Stimulated activated CD4-positive, alpha-beta T cell treated with anti-CD3 and anti-CD28 coated beads, Interleukin-1b, Interleukin-23, amount 100 ng/mL, for 4 hours (primary cell): ENCODE measurements at regions not wholly inside any gene's neighbourhood (a gene's known extent, or its start where the extent isn't known, plus 50 kb on each side); places are given as distances from the start of the nearest gene placed in this dataset.

Experiments used
- DNase-seq, 2 donors: peaks; one replicate each; pipeline ENCODE4 v3.0.0-alpha.2; 2020; ENCODE audit warnings: low read depth in 2 of 2

DNA sequence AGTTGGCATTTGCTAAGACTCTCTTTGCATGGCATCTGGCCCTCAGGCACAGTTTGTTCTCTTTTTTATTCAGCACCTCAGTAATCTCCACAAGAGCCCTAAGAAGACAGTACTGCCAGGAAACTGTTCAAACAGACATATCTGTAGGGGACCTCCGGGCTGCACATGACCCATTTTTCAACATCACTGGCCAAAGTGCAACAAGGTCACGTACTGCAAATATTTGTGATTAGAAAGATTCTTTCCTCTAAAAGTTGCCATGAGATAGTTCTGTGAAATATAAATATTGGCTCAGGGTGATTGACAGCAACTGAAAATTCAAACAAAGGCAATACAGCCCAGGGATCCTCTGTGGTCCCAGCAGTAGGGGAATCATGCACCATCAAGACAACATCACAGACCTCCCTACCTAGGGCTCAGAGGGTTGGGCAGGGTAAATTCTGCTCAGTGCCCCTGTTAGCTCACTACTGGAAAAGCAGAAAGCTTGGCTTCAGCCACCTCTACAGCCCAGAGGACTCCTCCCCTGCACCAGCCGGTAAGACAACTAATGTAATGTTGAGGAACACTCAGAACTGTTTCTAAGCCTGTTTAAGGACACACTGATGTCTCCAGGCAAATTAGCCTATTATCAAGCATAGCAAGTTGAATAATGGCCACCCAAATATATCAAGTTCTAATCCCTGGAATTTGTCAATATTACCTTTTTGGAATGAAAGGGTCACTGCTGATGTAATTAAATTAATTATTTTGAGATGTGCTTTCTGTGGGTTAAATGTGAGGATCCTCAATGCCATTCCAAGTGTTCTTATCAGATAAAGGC is 117.4 kb upstream of the LPP start:
- no peak for DNase-seq

- no peak for DNase-seq
Observed at GRCh38 chr3:188037195-188037718, 116.7 kb upstream of the LPP start.

DNA sequence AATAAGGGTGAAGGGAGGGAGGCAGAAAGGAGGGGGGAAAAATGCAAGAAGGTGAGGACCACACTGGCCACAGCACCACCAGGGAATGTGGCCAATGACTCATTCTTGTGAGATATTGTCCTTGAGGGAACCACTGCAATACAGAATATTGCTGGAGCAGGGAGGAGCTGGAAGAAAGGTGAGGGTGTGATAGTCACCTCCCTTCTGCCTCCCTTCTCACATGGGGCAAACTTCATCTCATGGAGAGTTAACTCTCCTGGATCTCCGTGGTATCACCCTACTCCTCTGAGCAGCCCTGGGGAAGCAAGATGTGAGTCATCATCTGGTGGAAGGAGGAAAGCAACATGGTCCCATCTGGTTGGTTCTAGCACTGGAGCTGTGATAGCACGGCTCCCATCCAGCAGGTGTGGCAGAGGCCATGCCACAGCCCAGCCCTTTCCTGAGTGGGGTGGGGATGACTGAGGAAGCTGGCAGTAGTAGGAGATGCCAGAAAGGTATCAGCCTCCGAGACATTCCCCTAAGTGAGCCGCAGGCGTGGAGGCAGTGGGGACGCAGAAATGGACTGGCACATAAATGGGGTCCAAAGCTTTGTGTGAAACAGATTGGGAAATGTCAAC is 115.9 kb upstream of the LPP start:
- no peak for DNase-seq

DNA sequence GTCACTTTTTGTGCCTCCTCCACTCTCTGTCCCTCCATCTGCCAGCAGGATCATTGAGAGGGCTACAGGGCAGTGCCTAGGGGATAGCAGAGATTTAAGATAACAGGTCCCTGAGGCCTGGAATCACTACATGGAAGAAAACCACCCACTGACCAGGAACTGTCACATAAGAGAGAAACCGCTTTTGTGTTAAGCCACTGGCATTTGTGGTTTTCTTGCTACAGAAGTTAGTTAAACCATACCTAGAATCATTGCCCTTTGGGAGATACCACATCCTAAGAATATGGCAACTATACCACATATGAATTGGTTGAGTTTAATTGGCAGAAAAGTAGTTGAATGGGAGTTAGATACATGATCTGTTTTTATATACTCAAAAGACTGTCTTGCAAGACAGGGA is 112.8 kb upstream of the LPP start:
- DNase-seq = no peak

DNA sequence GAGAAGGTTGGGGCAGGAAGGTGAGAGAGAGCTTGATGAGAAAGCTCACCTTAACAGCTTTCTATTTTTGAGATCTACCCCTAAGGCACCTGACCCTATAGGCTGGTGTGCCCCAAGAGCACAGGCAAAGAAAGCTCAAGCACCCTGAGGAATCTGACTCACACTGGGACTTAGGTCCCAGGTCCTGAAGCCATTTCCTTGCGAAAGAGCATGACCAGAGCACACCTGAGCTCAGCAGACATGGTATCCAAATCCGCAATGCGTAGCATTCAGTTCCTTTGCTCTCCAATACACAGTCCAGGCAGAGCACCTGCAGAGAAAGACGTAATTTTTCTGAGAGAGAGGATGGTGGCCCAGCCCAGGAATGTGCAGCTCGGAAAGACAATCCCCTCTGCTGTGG is 112.1 kb upstream of the LPP start:
- no peak for DNase-seq

DNA sequence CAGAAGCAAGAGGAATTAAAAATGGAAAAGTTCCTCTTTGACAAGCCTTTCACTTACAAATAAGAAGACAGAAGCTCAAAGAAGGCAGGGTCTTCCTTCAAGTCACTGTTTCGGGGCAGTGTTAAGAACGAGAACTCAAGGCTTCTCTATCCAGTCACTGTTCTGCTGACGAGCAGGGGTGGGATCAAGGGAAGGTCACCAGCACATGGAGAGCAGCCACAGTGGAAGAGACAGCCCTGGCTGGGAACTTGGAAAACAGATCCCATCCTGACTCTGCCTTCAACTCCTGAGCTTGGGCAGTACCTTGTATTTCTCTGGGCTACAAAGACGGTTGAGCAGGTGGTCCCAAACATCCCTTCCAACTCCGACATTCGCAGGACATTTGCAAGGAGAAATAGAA is 111.5 kb upstream of the LPP start:
- no peak for DNase-seq

- no peak for DNase-seq
Observed at GRCh38 chr3:188043891-188044290, 110.1 kb upstream of the LPP start.

- DNase-seq = no peak
Observed at GRCh38 chr3:188046561-188047211, 107.3 kb upstream of the LPP start.

- no peak for DNase-seq
Observed at GRCh38 chr3:188047536-188047935, 106.4 kb upstream of the LPP start.

DNA sequence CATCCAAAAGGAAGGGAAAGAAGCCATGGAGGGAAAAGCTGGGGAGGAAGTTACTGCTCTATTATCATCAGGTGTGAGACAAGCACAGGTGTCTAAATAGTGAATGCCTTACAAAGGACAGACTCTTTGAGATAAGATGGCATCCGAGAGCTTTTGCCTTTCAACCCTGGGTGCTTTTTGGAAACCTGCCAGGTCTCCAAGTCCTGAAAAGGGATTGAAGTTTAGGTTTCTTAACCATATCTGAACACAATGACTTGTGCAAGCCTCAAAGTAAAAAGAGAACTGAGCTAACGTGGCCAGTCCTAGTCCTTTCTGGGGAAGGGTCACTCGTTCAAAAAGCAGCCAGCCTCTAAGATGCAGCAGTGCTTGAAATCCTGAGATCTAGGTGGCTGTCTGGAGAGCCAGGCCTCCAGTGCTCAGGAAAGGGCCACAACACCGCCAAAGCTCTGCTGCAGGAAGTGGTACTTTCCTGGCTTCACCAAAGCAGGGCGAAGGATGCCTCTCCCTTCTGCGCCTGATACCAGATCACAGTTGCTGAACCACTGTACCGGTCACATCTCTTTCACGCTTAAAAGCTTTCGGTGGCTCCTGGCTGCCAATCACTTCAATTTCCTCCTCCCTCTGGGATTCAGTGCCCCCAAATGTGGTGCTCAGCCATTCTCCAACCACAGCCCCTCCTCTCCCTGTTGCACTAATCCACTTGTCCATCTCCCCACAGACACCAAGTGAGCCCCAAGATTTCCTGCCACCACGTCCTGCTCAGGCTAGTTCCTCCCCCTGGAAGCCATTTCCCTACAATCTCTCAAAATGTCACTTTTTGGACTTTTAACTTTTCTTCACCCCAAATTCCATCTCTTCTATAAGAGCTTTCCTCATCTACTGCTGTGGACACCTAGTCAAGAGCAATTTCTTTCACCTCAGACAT is 104.1 kb upstream of the LPP start:
- no peak for DNase-seq

DNA sequence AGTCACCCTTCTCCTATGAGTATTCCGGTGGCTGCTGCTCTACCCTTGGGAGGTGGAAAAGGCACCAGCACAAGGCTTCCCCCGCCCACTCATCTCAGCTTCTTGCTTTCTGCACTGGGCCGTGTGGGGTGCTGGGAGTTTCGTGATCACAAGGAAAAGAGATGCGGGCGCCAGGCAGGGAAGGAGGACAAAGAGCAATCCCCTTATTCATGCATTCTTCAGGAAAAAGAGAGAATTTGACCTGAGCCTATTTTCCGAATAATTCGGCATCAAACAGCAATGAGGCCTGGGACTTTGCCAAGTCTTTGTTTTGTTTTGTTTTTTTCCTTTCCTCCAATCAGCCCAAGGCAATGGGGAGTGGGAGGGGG is 102.2 kb upstream of the LPP start:
- no peak for DNase-seq

- no peak for DNase-seq
Observed at GRCh38 chr3:188052169-188053035, 101.6 kb upstream of the LPP start.

GRCh38 chr3:188053036-188053340 is 101.0 kb upstream of the LPP start:
- DNase-seq = no peak

DNA sequence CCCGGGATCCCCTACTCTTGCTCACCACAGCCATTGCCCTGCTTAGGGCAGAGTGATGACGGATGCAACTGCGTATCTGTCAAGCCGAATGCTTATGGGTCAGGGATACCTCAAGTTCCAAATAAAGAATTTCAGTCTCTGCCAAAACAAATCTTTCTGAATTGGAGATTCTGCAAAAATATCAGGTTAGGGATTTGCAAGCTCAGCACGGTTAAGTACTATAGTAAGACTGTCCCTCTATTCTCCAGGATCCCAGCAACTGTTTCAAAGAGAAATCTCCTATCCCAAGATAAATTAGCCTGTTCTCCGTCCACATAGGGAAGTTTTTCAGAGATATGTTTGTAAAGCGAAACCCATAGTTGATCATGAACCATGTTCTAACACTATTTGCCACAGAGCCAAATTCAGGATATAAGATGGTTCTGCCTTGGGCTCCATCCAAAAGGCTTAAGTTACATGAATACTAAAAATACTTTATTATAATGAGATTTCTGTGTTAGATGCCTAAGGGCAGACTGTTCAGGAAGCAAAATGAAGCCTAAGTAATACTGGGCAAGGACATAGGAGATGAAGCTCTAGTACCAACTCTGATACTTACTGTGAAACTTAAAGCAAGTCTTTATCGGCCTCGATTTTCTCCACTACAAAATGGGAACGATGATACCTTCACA is 100.1 kb upstream of the LPP start:
- no peak for DNase-seq

DNA sequence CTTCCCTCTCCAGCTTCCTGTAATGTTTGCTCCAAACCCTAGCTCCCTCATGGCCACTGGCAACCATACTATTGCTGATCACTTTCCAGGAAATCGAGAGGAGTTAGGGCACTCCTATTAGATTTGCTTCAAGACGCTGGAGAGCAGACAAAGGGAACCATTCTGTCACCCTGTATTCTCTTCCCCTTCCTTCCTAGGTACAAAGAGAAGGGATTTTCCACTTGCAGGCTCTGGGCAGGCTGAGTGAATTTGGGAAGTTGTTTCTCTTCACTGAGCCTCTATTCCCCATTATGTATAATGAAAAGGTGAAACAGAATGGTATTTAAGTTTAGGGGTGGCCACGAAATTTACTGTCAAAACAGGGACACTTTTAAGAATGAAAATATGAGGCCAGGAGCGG is 99.4 kb upstream of the LPP start:
- no peak for DNase-seq

GRCh38 chr3:188055388-188055787 is 98.6 kb upstream of the LPP start:
- DNase-seq = no peak

DNA sequence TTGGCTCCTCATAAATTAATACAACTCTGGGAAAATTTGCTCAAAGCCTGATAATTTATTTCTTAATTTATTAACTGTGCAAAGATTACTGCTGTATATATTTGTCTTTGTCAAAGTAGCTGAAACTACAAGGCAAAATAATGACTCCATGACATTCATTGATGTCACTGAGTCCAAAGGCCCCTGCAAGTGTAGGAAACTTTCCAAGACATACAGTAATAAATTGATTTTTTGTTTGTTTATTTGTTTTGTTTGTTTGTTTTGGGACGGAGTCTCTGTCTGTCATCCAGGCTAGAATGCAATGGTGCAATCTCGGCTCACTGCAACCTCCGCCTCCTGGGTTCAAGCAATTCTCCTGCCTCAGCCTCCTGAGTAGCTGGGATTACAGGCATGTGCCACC is 96.8 kb upstream of the LPP start:
- no peak for DNase-seq

- DNase-seq = no peak
Observed at GRCh38 chr3:188058569-188059184, 95.3 kb upstream of the LPP start.

- DNase-seq = no peak
Observed at GRCh38 chr3:188059351-188059750, 94.6 kb upstream of the LPP start.

DNA sequence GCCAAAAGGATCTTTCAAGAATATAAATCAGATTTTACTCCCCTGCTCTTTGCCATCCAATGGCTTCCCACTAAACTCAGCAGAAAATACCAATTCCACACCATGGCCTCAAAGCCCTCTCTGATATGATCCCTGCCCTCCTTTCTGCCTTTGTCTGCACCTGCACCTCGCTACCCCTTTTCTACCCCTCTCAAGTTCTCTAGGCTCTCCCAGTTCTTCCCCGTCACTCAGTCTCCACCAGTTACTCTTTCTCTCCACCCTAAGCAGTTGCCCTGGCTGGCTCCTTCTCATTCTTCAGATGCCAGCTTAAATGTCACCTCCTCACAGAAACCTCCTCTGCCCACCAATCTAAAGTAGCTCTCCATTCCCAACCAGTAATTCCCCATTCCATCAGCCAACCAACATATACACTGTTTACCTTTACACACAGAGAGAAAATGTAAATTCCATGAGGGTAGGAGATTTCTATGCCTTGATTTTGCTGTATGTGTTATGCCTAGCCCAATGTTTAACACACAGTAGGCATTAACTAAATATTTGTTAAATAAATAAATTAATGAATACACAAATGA is 93.6 kb upstream of the LPP start:
- no peak for DNase-seq
